Endothelial cell (in vitro differentiated cells): ENCODE measurements at regions not wholly inside any gene's neighbourhood (a gene's known extent, or its start where the extent isn't known, plus 50 kb on each side); places are given as distances from the start of the nearest gene placed in this dataset.

Experiments
- DNase-seq: peaks from one replicate; pipeline ENCODE4 v3.0.0; 2021; ENCODE audit warnings: low spot score
- H3K27ac Mint-ChIP-seq: one replicate; pipeline ENCODE4 v1.8.0; 2021; ENCODE audit warnings: mixed read lengths, inconsistent platforms; ENCODE audit not compliant: unreplicated experiment
- H3K27me3 Mint-ChIP-seq: one replicate; pipeline ENCODE4 v1.8.0; 2021; ENCODE audit warnings: mild to moderate bottlenecking, moderate library complexity, mixed read lengths, inconsistent platforms; ENCODE audit not compliant: unreplicated experiment
- H3K36me3 Mint-ChIP-seq: one replicate; pipeline ENCODE4 v1.8.0; 2021; ENCODE audit warnings: mild to moderate bottlenecking, low read depth, mixed read lengths, inconsistent platforms; ENCODE audit not compliant: unreplicated experiment
- H3K4me1 Mint-ChIP-seq: one replicate; pipeline ENCODE4 v1.8.0; 2021; ENCODE audit warnings: mild to moderate bottlenecking, mixed read lengths, inconsistent platforms; ENCODE audit not compliant: unreplicated experiment
- H3K4me3 Mint-ChIP-seq: one replicate; pipeline ENCODE4 v1.8.0; 2021; ENCODE audit warnings: mild to moderate bottlenecking, mixed read lengths, inconsistent platforms; ENCODE audit not compliant: unreplicated experiment
- H3K9me3 Mint-ChIP-seq: one replicate; pipeline ENCODE4 v1.8.0; 2021; ENCODE audit warnings: mixed read lengths, inconsistent platforms; ENCODE audit not compliant: unreplicated experiment
- TF ChIP-seq, protein P1 (sequence below): fragments of 200-600 bp; sonication (generic); IDR thresholded peaks from one replicate; pipeline ENCODE4 v1.5.0; 2021; ENCODE audit warnings: antibody characterized with exemption; ENCODE audit not compliant: unreplicated experiment

DNA sequence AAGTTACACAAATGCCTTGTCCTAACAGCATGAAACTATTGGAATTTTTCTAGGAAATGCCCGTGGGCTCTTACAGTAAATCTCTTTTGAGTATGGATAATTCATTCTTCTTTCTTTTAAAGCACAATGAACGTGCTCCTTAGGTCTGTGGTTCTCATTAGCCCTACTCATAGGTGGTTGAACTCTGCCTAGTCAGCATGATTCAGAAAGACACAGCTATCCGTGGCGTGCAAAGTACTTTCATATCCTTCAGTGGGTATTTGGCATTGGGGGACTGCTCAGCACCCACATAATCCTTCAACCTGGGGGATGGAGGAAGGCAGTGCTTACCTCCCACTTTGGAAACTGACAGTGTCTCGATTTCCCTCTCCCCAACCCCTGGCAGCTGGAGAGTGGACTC lies 462.0 kb upstream of the CLINT1 start:
- peaks cover 3% of the 10 kb centered on the region for H3K4me1 Mint-ChIP-seq
- TF ChIP-seq, protein P1, sequence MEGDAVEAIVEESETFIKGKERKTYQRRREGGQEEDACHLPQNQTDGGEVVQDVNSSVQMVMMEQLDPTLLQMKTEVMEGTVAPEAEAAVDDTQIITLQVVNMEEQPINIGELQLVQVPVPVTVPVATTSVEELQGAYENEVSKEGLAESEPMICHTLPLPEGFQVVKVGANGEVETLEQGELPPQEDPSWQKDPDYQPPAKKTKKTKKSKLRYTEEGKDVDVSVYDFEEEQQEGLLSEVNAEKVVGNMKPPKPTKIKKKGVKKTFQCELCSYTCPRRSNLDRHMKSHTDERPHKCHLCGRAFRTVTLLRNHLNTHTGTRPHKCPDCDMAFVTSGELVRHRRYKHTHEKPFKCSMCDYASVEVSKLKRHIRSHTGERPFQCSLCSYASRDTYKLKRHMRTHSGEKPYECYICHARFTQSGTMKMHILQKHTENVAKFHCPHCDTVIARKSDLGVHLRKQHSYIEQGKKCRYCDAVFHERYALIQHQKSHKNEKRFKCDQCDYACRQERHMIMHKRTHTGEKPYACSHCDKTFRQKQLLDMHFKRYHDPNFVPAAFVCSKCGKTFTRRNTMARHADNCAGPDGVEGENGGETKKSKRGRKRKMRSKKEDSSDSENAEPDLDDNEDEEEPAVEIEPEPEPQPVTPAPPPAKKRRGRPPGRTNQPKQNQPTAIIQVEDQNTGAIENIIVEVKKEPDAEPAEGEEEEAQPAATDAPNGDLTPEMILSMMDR: no peak
- H3K27ac Mint-ChIP-seq: no peak overlapping the region

DNA sequence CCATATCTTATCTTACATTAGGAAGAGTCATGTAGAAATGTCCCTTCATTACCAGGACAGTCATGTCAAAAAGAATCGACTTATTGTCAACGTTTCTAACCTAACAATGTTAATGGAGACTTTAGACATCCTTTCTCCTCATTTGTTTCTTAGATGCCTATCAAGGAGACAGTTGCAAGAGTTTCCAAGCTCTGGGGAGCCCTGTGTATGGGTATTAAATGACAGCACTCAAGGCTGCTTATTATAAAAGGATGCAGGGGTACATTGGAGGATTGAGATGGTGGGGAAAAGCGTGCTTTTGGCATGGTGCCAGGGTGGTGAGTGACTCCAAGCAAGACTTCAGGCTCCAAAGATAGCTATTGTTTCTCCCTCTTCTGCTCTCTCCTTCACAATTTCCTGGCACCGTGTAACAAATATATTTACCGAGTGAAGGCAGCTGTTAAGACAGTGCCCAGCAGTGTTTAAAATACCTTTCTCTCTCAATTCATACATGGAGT lies 461.3 kb upstream of the CLINT1 start:
- no peaks in the 10 kb centered on the region for H3K4me1 Mint-ChIP-seq
- no peak overlapping the region for H3K27ac Mint-ChIP-seq
- H3K4me3 Mint-ChIP-seq: no peak overlapping the region
- TF ChIP-seq, protein P1: no peak
- H3K27me3 Mint-ChIP-seq: no peaks in the 10 kb centered on the region
- DNase-seq: no peak
- no peaks in the 10 kb centered on the region for H3K9me3 Mint-ChIP-seq
- H3K36me3 Mint-ChIP-seq: no peaks in the 10 kb centered on the region

More for the DNA sequence above, 462.0 kb upstream of the CLINT1 start:
- DNase-seq: no peak
- Mint-ChIP-seq H3K36me3 (no peaks in the 10 kb centered on the region), H3K4me3 (no peak overlapping the region), H3K9me3 (no peaks in the 10 kb centered on the region), H3K27me3 (no peaks in the 10 kb centered on the region)

DNA sequence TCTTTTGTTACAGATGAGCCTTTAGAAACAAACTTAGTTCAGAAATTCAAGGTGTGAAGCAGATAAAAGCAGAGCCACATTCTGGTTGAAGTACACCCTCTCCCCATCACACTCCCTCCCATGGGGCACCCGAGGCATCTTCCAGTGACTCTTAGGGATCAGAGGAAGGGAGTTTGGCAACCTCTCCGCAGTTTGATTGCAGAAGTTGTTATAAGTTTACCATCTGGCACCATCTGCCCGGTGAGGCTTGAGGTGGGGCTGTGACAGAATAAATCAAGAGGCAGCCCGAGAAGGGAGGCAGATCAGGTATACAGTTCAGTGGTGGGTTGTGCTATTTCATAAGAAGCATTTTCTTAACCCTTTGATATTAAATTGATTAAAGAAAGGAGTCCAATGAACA lies 458.6 kb upstream of the CLINT1 start:
- no peak for DNase-seq
- Mint-ChIP-seq H3K4me3 (no peak overlapping the region), H3K4me1 (no peaks in the 10 kb centered on the region), H3K27me3 (no peaks in the 10 kb centered on the region), H3K9me3 (no peaks in the 10 kb centered on the region), H3K36me3 (no peaks in the 10 kb centered on the region), H3K27ac (no peak overlapping the region)
- TF ChIP-seq, protein P1: no peak

DNA sequence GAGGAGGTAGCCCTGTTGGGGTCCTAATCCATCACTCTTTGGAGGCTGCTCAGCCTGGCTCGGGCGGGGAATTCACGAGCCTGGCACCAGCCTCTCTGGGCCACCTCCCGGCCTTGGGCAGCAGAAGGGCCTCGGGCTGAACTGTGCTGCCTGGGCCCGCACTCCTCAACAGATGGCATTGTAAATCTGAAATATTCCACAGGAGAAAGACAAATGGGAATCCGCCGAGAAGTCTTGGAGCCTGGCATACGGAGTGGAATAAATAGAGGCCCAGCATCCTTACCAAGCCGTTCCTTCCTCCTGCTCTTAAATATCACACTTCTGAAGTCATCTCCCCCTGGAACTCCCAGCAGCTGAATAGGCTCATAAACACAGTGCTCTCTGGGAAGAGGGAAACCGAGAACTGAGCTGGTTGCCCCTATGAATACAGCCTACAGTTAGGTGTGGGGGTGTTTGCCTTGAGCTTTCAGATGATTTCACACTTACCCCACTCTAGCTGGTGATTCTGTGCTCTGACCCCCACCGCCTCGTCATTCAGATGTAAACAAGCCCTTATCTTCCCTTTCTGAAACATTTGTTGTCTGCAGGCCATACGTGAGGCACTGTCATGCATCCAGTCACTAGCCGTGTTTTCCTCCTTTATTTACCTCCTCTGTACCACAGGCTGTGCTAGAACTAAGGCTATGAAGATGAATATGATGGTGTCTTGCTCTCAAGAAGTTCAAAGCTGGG lies 455.0 kb upstream of the CLINT1 start:
- no peak overlapping the region for H3K27ac Mint-ChIP-seq
- H3K36me3 Mint-ChIP-seq: no peaks in the 10 kb centered on the region
- TF ChIP-seq, protein P1: no peak
- H3K9me3 Mint-ChIP-seq: no peaks in the 10 kb centered on the region
- no peaks in the 10 kb centered on the region for H3K27me3 Mint-ChIP-seq
- no peaks in the 10 kb centered on the region for H3K4me1 Mint-ChIP-seq
- no peak for DNase-seq
- no peak overlapping the region for H3K4me3 Mint-ChIP-seq

DNA sequence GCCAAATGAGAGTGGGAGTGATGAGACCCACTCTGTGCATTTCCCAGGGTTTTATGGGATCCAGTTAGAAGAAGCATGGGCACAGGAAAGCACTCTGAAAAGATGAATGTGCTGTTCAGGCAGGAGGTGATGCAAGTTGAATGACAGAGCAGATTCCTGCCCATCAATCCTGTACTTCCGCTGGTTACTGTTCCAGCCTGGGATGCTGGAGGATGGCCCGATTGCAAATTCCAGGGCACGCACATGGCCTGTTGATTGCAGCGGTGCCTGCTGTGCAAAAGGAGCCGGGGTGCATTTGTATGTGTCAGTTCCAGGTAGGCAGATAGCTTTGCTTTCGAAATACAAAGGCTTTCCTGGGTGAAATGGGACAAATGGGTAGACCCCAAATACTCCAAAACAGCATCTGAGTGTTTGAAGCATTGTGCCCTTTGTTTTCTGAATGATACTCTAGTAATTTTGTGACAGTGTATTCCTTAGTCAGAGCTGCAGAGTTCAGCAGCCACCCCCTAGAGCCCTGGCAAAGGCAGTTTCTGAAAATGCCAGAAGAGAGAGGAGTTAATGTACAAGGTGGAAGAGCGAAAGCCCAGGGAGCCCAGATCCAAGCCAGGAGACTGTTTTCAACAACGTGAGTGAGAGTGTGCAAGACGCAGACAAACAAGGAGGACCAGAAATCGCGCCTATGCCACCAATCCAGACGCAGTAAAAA lies 454.2 kb upstream of the CLINT1 start:
- no peak for DNase-seq
- no peaks in the 10 kb centered on the region for H3K27me3 Mint-ChIP-seq
- H3K36me3 Mint-ChIP-seq: no peaks in the 10 kb centered on the region
- no peak overlapping the region for H3K4me3 Mint-ChIP-seq
- TF ChIP-seq, protein P1: no peak
- H3K9me3 Mint-ChIP-seq: no peaks in the 10 kb centered on the region
- H3K27ac Mint-ChIP-seq: no peak overlapping the region
- no peaks in the 10 kb centered on the region for H3K4me1 Mint-ChIP-seq
